ENCODE measurements at regions not wholly inside any gene's neighbourhood (a gene's known extent, or its start where the extent isn't known, plus 50 kb on each side); places are given as distances from the start of the nearest gene placed in this dataset.

- peak; percentile 63 for DNase-seq (ENCODE audit: low read depth)
Measured at GRCh38 chr15:39426552-39427532, 154.0 kb upstream of the THBS1 start.

GRCh38 chr15:39427705-39428104, 153.2 kb upstream of the THBS1 start:
- no peak for DNase-seq (ENCODE audit: low read depth)

GRCh38 chr15:39429898-39430357, 151.0 kb upstream of the THBS1 start:
- DNase-seq (ENCODE audit: low read depth): no peak

GRCh38 chr15:39430389-39430788, 150.5 kb upstream of the THBS1 start:
- DNase-seq (ENCODE audit: low read depth): no peak

- no peak for DNase-seq (ENCODE audit: low read depth)
Measured at GRCh38 chr15:39431376-39431775, 149.5 kb upstream of the THBS1 start.

- DNase-seq (ENCODE audit: low read depth): no peak
Measured at GRCh38 chr15:39432026-39432425, 148.9 kb upstream of the THBS1 start.

- no peak for DNase-seq (ENCODE audit: low read depth)
Measured at GRCh38 chr15:39432912-39433348, 147.9 kb upstream of the THBS1 start.

- no peak for DNase-seq (ENCODE audit: low read depth)
Measured at GRCh38 chr15:39433376-39433775, 147.5 kb upstream of the THBS1 start.

GRCh38 chr15:39434163-39434562, 146.7 kb upstream of the THBS1 start:
- DNase-seq (ENCODE audit: low read depth): no peak

- DNase-seq (ENCODE audit: low read depth): no peak
Measured at GRCh38 chr15:39434751-39435238, 146.1 kb upstream of the THBS1 start.

- no peak for DNase-seq (ENCODE audit: low read depth)
Measured at GRCh38 chr15:39435244-39435643, 145.6 kb upstream of the THBS1 start.

GRCh38 chr15:39438260-39438659, 142.6 kb upstream of the THBS1 start:
- no peak for DNase-seq (ENCODE audit: low read depth)

GRCh38 chr15:39438799-39439592, 141.9 kb upstream of the THBS1 start:
- DNase-seq (ENCODE audit: low read depth): no peak

- no peak for DNase-seq (ENCODE audit: low read depth)
Measured at GRCh38 chr15:39442898-39443297, 138.0 kb upstream of the THBS1 start.

GRCh38 chr15:39443659-39444219, 137.1 kb upstream of the THBS1 start:
- no peak for DNase-seq (ENCODE audit: low read depth)

GRCh38 chr15:39444735-39445470, 136.0 kb upstream of the THBS1 start:
- no peak for DNase-seq (ENCODE audit: low read depth)

- no peak for DNase-seq (ENCODE audit: low read depth)
Measured at GRCh38 chr15:39445931-39446330, 134.9 kb upstream of the THBS1 start.

GRCh38 chr15:39447346-39447745, 133.5 kb upstream of the THBS1 start:
- no peak for DNase-seq (ENCODE audit: low read depth)

GRCh38 chr15:39447881-39448280, 133.0 kb upstream of the THBS1 start:
- DNase-seq (ENCODE audit: low read depth): no peak

GRCh38 chr15:39448409-39448808, 132.5 kb upstream of the THBS1 start:
- DNase-seq (ENCODE audit: low read depth): no peak

GRCh38 chr15:39451121-39451688, 129.7 kb upstream of the THBS1 start:
- no peak for DNase-seq (ENCODE audit: low read depth)
